GM11168 (cell line): ENCODE measurements at regions not wholly inside any gene's neighbourhood (a gene's known extent, or its start where the extent isn't known, plus 50 kb on each side); places are given as distances from the start of the nearest gene placed in this dataset.
"Not testable (repeated sequence)": the region's sequence is repeated elsewhere in the genome, so short reads cannot be mapped to it uniquely, and the experiment has no call there.

ENCODE experiments used
- in situ Hi-C: fragments of 300-500 bp; cut with MboI; formaldehyde crosslinking; loops from one replicate; pipeline ENCODE4 v1.12.0; 2022; ENCODE audit warnings: low sequenced_read_pairs; ENCODE audit not compliant: unreplicated experiment

- in situ Hi-C loops, result no loop called here
Observed at GRCh38 chr2:180842461-180842860, 137.9 kb upstream of the UBE2E3 start.

GRCh38 chr2:180840641-180841040 lies 139.8 kb upstream of the UBE2E3 start:
- in situ Hi-C loops, result no loop called here

- in situ Hi-C loops, result no loop called here
Observed at GRCh38 chr2:180829836-180830235, 150.6 kb upstream of the UBE2E3 start.

GRCh38 chr2:180829261-180829660 lies 151.1 kb upstream of the UBE2E3 start:
- in situ Hi-C loops, result no loop called here

GRCh38 chr2:180828756-180829155 lies 151.6 kb upstream of the UBE2E3 start:
- in situ Hi-C loops, result no loop called here

GRCh38 chr2:180823546-180824141 lies 156.8 kb upstream of the UBE2E3 start:
- in situ Hi-C loops, result no loop called here

GRCh38 chr2:180819106-180819505 lies 161.3 kb upstream of the UBE2E3 start:
- in situ Hi-C loops, result no loop called here

- in situ Hi-C loops, result not testable (repeated sequence)
Observed at GRCh38 chr2:180818700-180819099, 161.7 kb upstream of the UBE2E3 start.

- in situ Hi-C loops, result no loop called here
Observed at GRCh38 chr2:180799141-180799540, 181.3 kb upstream of the UBE2E3 start.

- in situ Hi-C loops, result no loop called here
Observed at GRCh38 chr2:180790891-180791290, 189.5 kb upstream of the UBE2E3 start.

- in situ Hi-C loops, result no loop called here
Observed at GRCh38 chr2:180787330-180787729, 193.1 kb upstream of the UBE2E3 start.

- in situ Hi-C loops, result no loop called here
Observed at GRCh38 chr2:180781276-180781675, 199.1 kb upstream of the UBE2E3 start.

- in situ Hi-C loops, result no loop called here
Observed at GRCh38 chr2:180778291-180778690, 202.1 kb upstream of the UBE2E3 start.

GRCh38 chr2:180776921-180777320 lies 203.5 kb upstream of the UBE2E3 start:
- in situ Hi-C loops, result no loop called here

- in situ Hi-C loops, result no loop called here
Observed at GRCh38 chr2:180775711-180776110, 204.7 kb upstream of the UBE2E3 start.

- in situ Hi-C loops, result not testable (repeated sequence)
Observed at GRCh38 chr2:180765316-180765715, 215.1 kb upstream of the UBE2E3 start.

- in situ Hi-C loops, result no loop called here
Observed at GRCh38 chr2:180763263-180763989, 217.0 kb upstream of the UBE2E3 start.

- in situ Hi-C loops, result no loop called here
Observed at GRCh38 chr2:180761224-180761623, 219.2 kb upstream of the UBE2E3 start.

GRCh38 chr2:180759631-180760030 lies 220.8 kb upstream of the UBE2E3 start:
- in situ Hi-C loops, result no loop called here

GRCh38 chr2:180753809-180754761 lies 226.3 kb upstream of the UBE2E3 start:
- in situ Hi-C loops, result no loop called here
